ENCODE measurements at regions not wholly inside any gene's neighbourhood (a gene's known extent, or its start where the extent isn't known, plus 50 kb on each side); places are given as distances from the start of the nearest gene placed in this dataset.

DNA sequence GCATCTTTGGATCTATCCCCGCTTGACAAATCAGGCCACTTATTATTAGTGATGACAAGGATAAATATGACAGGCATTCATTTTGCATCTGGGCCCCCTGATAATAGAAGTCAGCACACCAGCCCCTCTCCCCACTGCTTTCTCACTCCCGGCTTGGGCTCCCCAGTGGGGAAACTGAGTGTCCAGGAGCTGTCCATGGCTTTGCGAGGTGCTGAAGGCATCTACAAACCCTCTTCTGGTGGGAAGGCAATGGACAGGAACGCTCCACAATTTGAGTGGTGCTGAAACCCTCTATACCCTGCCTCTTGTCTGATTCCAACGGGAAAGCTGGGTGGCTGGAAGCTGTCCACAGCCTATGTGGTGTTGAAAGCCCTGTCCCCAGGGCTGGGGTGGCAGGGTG lies 61.7 kb upstream of the PCBD1 start:
- WGBS (ENCODE audit: low lambda C conversion rate): 34% methylated on average over 5 of the region's 5 CpGs
- H3K36me3 ChIP-seq (replicated peaks in 1 of 2; ENCODE audit: control insufficient read depth in 1 of 2, insufficient read depth in 2 of 2, low read length in 1 of 2): no peaks in the 10 kb centered on the region
- CTCF ChIA-PET: interaction anchor here (1.1 kb wide), 1 partner anchor 24 kb away, joined by 3 read pairs; no protein-coding TSS in a partner anchor

DNA sequence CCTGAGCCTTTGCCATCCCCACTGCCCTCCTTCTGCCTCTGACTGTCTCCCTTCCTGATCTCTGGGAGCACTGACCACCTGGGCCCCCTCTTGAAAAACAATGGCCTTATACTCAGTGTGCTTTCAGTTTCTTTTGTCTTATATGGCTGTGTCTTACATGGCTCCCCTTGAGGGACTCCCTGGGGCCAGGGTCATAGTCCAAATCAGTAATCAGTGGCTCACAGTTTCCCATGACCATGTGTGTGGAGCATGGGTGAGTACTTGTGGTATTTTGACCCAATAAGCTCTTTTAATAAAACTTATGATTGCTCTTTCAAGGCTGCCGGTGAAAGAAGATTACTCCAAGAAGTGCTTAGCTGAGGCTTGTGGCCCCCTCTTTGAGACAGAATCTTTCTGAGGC lies 62.4 kb upstream of the PCBD1 start:
- DNase-seq: no peak
- no peaks in the 10 kb centered on the region for H3K9me2 ChIP-seq
- no peak overlapping the region for H3K9ac ChIP-seq
- no peaks in the 10 kb centered on the region for H3K79me2 ChIP-seq (ENCODE audit: insufficient read depth)
- WGBS (ENCODE audit: low lambda C conversion rate): 80% methylated on average over 1 of the region's 1 CpG
- H3K27me3 ChIP-seq (ENCODE audit: insufficient read depth): peaks cover 16% of the 10 kb centered on the region; the same call in 1 of the 2 replicates
- no peaks in the 10 kb centered on the region for H3K36me3 ChIP-seq (replicated peaks in 1 of 2; ENCODE audit: control insufficient read depth in 1 of 2, insufficient read depth in 2 of 2, low read length in 1 of 2)
- H3K4me3 ChIP-seq (ENCODE audit: low read depth in 2 of 2, low read length in 1 of 2): no peak overlapping the region
- no peak overlapping the region for H3K4me2 ChIP-seq
- no peaks in the 10 kb centered on the region for H3F3A ChIP-seq (replicated peaks; ENCODE audit: insufficient read depth)
- H3K27ac ChIP-seq (ENCODE audit: low read depth in 2 of 2, low read length in 1 of 2): no peak overlapping the region
- H2AFZ ChIP-seq (ENCODE audit: low read depth): no peak overlapping the region
- POLR2A ChIA-PET: no interaction called here
- CTCF ChIA-PET: interaction anchor here (1.1 kb wide), 1 partner anchor 24 kb away, joined by 3 read pairs; no protein-coding TSS in a partner anchor
- no peaks in the 10 kb centered on the region for H3K9me3 ChIP-seq
- TF ChIP-seq, protein P1, sequence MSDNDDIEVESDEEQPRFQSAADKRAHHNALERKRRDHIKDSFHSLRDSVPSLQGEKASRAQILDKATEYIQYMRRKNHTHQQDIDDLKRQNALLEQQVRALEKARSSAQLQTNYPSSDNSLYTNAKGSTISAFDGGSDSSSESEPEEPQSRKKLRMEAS (IDR thresholded peaks at IDR 0.05; ENCODE audit: low read depth): no peak
- no peak for TF ChIP-seq JUND (IDR thresholded peaks at IDR 0.05)
- TF ChIP-seq YY1 (IDR thresholded peaks at IDR 0.05; ENCODE audit: low read depth): no peak
- no peak for TF ChIP-seq NRF1 (IDR thresholded peaks at IDR 0.05; ENCODE audit: low read depth, low read length)
- TF ChIP-seq MEF2A (IDR thresholded peaks at IDR 0.05; ENCODE audit: borderline replicate concordance, low read depth): no peak
- TF ChIP-seq ELF1 (IDR thresholded peaks at IDR 0.05): no peak
- no peak for TF ChIP-seq CHD2 (IDR thresholded peaks at IDR 0.05; ENCODE audit: low read length, partially characterized antibody)
- TF ChIP-seq EP300 (IDR thresholded peaks at IDR 0.05; ENCODE audit: borderline replicate concordance in 1 of 2, low read depth in 1 of 2, low read length in 1 of 2): no peak
- peaks cover 0 to 10% of the 10 kb centered on the region in 2 experiments; a peak in 1 of 4 replicates for H3K4me1 ChIP-seq (ENCODE audit: control insufficient read depth in 1 of 2, insufficient read depth in 2 of 2, low read depth in 1 of 2, low read length in 1 of 2)
- H4K20me1 ChIP-seq (ENCODE audit: insufficient read depth): no peaks in the 10 kb centered on the region

More for the DNA sequence above, 61.7 kb upstream of the PCBD1 start:
- Histone ChIP-seq H3K27me3 (ENCODE audit: insufficient read depth) (peaks cover 12% of the 10 kb centered on the region; the same call in 1 of the 2 replicates), H3K9me2 (no peaks in the 10 kb centered on the region), H3K4me1 (ENCODE audit: control insufficient read depth in 1 of 2, insufficient read depth in 2 of 2, low read depth in 1 of 2, low read length in 1 of 2) (peaks cover 0 to 10% of the 10 kb centered on the region in 2 experiments; a peak in 1 of 4 replicates), H3K9me3 (no peaks in the 10 kb centered on the region), H3K4me3 (ENCODE audit: low read depth in 2 of 2, low read length in 1 of 2) (no peak overlapping the region), H3K27ac (ENCODE audit: low read depth in 2 of 2, low read length in 1 of 2) (no peak overlapping the region), H3K4me2 (no peak overlapping the region), H3F3A (replicated peaks; ENCODE audit: insufficient read depth) (no peaks in the 10 kb centered on the region), H2AFZ (ENCODE audit: low read depth) (no peak overlapping the region), H3K79me2 (ENCODE audit: insufficient read depth) (no peaks in the 10 kb centered on the region), H4K20me1 (ENCODE audit: insufficient read depth) (no peaks in the 10 kb centered on the region), H3K9ac (no peak overlapping the region)
- POLR2A ChIA-PET: no interaction called here
- no peak for DNase-seq
- TF ChIP-seq, protein P2, sequence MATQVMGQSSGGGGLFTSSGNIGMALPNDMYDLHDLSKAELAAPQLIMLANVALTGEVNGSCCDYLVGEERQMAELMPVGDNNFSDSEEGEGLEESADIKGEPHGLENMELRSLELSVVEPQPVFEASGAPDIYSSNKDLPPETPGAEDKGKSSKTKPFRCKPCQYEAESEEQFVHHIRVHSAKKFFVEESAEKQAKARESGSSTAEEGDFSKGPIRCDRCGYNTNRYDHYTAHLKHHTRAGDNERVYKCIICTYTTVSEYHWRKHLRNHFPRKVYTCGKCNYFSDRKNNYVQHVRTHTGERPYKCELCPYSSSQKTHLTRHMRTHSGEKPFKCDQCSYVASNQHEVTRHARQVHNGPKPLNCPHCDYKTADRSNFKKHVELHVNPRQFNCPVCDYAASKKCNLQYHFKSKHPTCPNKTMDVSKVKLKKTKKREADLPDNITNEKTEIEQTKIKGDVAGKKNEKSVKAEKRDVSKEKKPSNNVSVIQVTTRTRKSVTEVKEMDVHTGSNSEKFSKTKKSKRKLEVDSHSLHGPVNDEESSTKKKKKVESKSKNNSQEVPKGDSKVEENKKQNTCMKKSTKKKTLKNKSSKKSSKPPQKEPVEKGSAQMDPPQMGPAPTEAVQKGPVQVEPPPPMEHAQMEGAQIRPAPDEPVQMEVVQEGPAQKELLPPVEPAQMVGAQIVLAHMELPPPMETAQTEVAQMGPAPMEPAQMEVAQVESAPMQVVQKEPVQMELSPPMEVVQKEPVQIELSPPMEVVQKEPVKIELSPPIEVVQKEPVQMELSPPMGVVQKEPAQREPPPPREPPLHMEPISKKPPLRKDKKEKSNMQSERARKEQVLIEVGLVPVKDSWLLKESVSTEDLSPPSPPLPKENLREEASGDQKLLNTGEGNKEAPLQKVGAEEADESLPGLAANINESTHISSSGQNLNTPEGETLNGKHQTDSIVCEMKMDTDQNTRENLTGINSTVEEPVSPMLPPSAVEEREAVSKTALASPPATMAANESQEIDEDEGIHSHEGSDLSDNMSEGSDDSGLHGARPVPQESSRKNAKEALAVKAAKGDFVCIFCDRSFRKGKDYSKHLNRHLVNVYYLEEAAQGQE (IDR thresholded peaks at IDR 0.05; ENCODE audit: low read depth, low read length): peak; percentile 71
- no peak for TF ChIP-seq EZH2phosphoT487 (IDR thresholded peaks at IDR 0.05; ENCODE audit: borderline replicate concordance, low read depth)
